Choroid plexus epithelial cell (primary cell): ENCODE measurements at regions not wholly inside any gene's neighbourhood (a gene's known extent, or its start where the extent isn't known, plus 50 kb on each side); places are given as distances from the start of the nearest gene placed in this dataset.

Source experiments
- DNase-seq: peaks from one replicate; pipeline ENCODE4 v3.0.0-alpha.2; 2010; ENCODE audit warnings: low read depth
- H3K4me3 ChIP-seq: 2 replicates; pipeline ENCODE4 v1.5.1; 2011; ENCODE audit warnings: low read depth, mild to moderate bottlenecking, control low read depth, low read length, moderate library complexity
- CTCF ChIP-seq: conservative IDR thresholded peaks from 2 replicates; pipeline ENCODE4 v1.5.1; 2011; ENCODE audit warnings: low read depth, mild to moderate bottlenecking, control low read depth, inconsistent platforms, low read length, moderate library complexity

GRCh38 chr18:63043516-63043915 lies 276.1 kb downstream of the BCL2 start:
- peak; percentile 70 for DNase-seq
- no peak overlapping the region for H3K4me3 ChIP-seq
- no peak for TF ChIP-seq CTCF

GRCh38 chr18:63042351-63042750 lies 277.2 kb downstream of the BCL2 start:
- DNase-seq: no peak
- no peak for TF ChIP-seq CTCF
- no peak overlapping the region for H3K4me3 ChIP-seq

GRCh38 chr18:63040788-63041410 lies 278.7 kb downstream of the BCL2 start:
- TF ChIP-seq CTCF: no peak
- no peak overlapping the region for H3K4me3 ChIP-seq
- no peak for DNase-seq

- no peak overlapping the region for H3K4me3 ChIP-seq
- TF ChIP-seq CTCF: no peak
- no peak for DNase-seq
Measured at GRCh38 chr18:63037491-63037890, 282.1 kb downstream of the BCL2 start.

GRCh38 chr18:63031375-63031774 lies 288.2 kb downstream of the BCL2 start:
- no peak for DNase-seq
- no peak overlapping the region for H3K4me3 ChIP-seq
- no peak for TF ChIP-seq CTCF
